SIG-M5 (cell line): ENCODE measurements at regions not wholly inside any gene's neighbourhood (a gene's known extent, or its start where the extent isn't known, plus 50 kb on each side); places are given as distances from the start of the nearest gene placed in this dataset.

Experiments used
- DNase-seq: peaks from one replicate; lab custom pipeline; 2025; lab: John Stamatoyannopoulos, UW

- DNase-seq, result no peak
Observed at GRCh38 chrX:112901869-112902725, 61.5 kb upstream of the AMOT start.

DNA sequence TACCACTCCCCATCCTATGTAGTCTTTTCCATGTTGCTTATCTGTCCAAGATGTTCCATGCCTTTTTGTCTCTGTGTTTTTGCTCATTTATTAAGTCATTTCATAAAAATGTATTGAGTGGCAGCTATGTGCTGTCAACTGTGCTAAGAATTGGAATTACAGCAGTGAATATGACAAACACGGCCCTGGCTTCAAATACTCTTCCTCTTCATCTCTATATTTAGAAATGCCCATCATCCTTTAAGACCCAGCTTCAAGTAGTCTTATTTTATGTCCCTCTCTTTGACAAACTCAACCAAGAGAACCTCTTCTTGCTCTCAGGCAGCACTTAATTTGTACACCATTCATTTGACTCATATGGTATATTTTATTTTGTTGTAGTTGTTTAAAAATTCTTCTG, 55.4 kb upstream of the AMOT start:
- DNase-seq, result no peak
